ENCODE measurements at regions not wholly inside any gene's neighbourhood (a gene's known extent, or its start where the extent isn't known, plus 50 kb on each side); places are given as distances from the start of the nearest gene placed in this dataset.

GRCh38 chr10:47182934-47183703 is 116.9 kb upstream of the GDF10 start:
- Histone ChIP-seq H3K36me3 (no peaks in the 10 kb centered on the region), H3K9me3 (no peaks in the 10 kb centered on the region), H3K27ac (no peak overlapping the region), H3K4me3 (no peak overlapping the region), H3K4me1 (no peaks in the 10 kb centered on the region), H3K27me3 (no peaks in the 10 kb centered on the region)
- no peak for TF ChIP-seq CTCF (IDR thresholded peaks at IDR 0.05)
- TF ChIP-seq POLR2A (IDR thresholded peaks at IDR 0.05) = no peak
- intact Hi-C loops (cut with DNase I; ENCODE audit: low total_unique reads) = no loop called here
- DNase-seq = no peak

GRCh38 chr10:47183704-47184041 is 116.3 kb upstream of the GDF10 start:
- Histone ChIP-seq H3K27ac (no peak overlapping the region), H3K9me3 (no peaks in the 10 kb centered on the region), H3K4me1 (no peaks in the 10 kb centered on the region), H3K4me3 (no peak overlapping the region), H3K36me3 (no peaks in the 10 kb centered on the region), H3K27me3 (no peaks in the 10 kb centered on the region)
- intact Hi-C loops (cut with DNase I; ENCODE audit: low total_unique reads) = no loop called here
- no peak for TF ChIP-seq POLR2A (IDR thresholded peaks at IDR 0.05)
- no peak for TF ChIP-seq CTCF (IDR thresholded peaks at IDR 0.05)
- DNase-seq = no peak

- no peak for DNase-seq
- Histone ChIP-seq H3K9me3 (no peaks in the 10 kb centered on the region), H3K36me3 (no peaks in the 10 kb centered on the region), H3K4me3 (no peak overlapping the region), H3K4me1 (no peaks in the 10 kb centered on the region), H3K27me3 (no peaks in the 10 kb centered on the region), H3K27ac (no peak overlapping the region)
- TF ChIP-seq CTCF (IDR thresholded peaks at IDR 0.05) = no peak
- TF ChIP-seq POLR2A (IDR thresholded peaks at IDR 0.05) = no peak
- intact Hi-C loops (cut with DNase I; ENCODE audit: low total_unique reads) = no loop called here
Measured at GRCh38 chr10:47184273-47184672, 115.7 kb upstream of the GDF10 start.

- DNase-seq = no peak
- Histone ChIP-seq H3K27ac (no peak overlapping the region), H3K4me1 (no peaks in the 10 kb centered on the region), H3K27me3 (no peaks in the 10 kb centered on the region), H3K4me3 (no peak overlapping the region), H3K36me3 (no peaks in the 10 kb centered on the region), H3K9me3 (no peaks in the 10 kb centered on the region)
- intact Hi-C loops (cut with DNase I; ENCODE audit: low total_unique reads) = no loop called here
- TF ChIP-seq POLR2A (IDR thresholded peaks at IDR 0.05) = no peak
- TF ChIP-seq CTCF (IDR thresholded peaks at IDR 0.05) = no peak
Measured at GRCh38 chr10:47184724-47185330, 115.2 kb upstream of the GDF10 start.

- H3K4me3 ChIP-seq = no peak overlapping the region
- H3K4me1 ChIP-seq = no peaks in the 10 kb centered on the region
- DNase-seq = no peak
- TF ChIP-seq CTCF (IDR thresholded peaks at IDR 0.05) (no peak), POLR2A (IDR thresholded peaks at IDR 0.05) (no peak)
- H3K9me3 ChIP-seq = no peaks in the 10 kb centered on the region
- H3K36me3 ChIP-seq = no peaks in the 10 kb centered on the region
- intact Hi-C loops (cut with DNase I; ENCODE audit: low total_unique reads) = no loop called here
- no peak overlapping the region for H3K27ac ChIP-seq
- H3K27me3 ChIP-seq = no peaks in the 10 kb centered on the region
Measured at GRCh38 chr10:47186941-47187340, 113.1 kb upstream of the GDF10 start.
